Neural cell (in vitro differentiated cells): ENCODE measurements at regions not wholly inside any gene's neighbourhood (a gene's known extent, or its start where the extent isn't known, plus 50 kb on each side); places are given as distances from the start of the nearest gene placed in this dataset.

Experiments used
- H2AFZ ChIP-seq: fragments of 200-600, 300-800 bp; sonication (generic), shearing (Covaris generic); 2 replicates; pipeline ENCODE4 v1.6.0; 2014; ENCODE audit warnings: low read depth, mild to moderate bottlenecking, antibody characterized with exemption, low read length, moderate library complexity
- H3F3A ChIP-seq: fragments of 200-600 bp; shearing (Covaris generic); 2 replicates; pipeline ENCODE4 v1.6.1; 2016; ENCODE audit warnings: mild to moderate bottlenecking, moderate library complexity, mixed read lengths, antibody characterized with exemption, low read length; ENCODE audit not compliant: insufficient read depth, poor library complexity, severe bottlenecking
- H3K27ac ChIP-seq: fragments of 200-600, 300-800 bp; sonication (generic), shearing (Covaris generic); 2 replicates; pipeline ENCODE4 v1.5.1; 2014; ENCODE audit warnings: mild to moderate bottlenecking, low read length, moderate library complexity
- H3K27me3 ChIP-seq: fragments of 300-800, 200-600 bp; sonication (generic), shearing (Covaris generic); 2 replicates; pipeline ENCODE4 v1.6.0; 2014; ENCODE audit warnings: mild to moderate bottlenecking, low read depth, low read length, moderate library complexity; ENCODE audit not compliant: insufficient read depth
- H3K36me3 ChIP-seq: fragments of 300-800, 200-600 bp; sonication (generic), shearing (Covaris generic); 2 replicates; pipeline ENCODE4 v1.5.1; 2014; ENCODE audit warnings: mild to moderate bottlenecking, antibody characterized with exemption, low read length, moderate library complexity; ENCODE audit not compliant: insufficient read depth
- H3K4me2 ChIP-seq: fragments of 300-800, 200-600 bp; sonication (generic), shearing (Covaris generic); 2 replicates; pipeline ENCODE4 v1.6.0; 2014; ENCODE audit warnings: mild to moderate bottlenecking, low read length
- H3K4me3 ChIP-seq: fragments of 300-800, 200-600 bp; sonication (generic), shearing (Covaris generic); 2 replicates; pipeline ENCODE4 v1.5.1; 2014; ENCODE audit warnings: mild to moderate bottlenecking, low read length, moderate library complexity
- H3K79me2 ChIP-seq: fragments of 200-600 bp; shearing (Covaris generic); replicated peaks from 2 replicates; pipeline ENCODE4 v1.6.0; 2014; ENCODE audit warnings: mild to moderate bottlenecking, low read length, moderate library complexity; ENCODE audit not compliant: insufficient read depth
- H3K9ac ChIP-seq: fragments of 300-800, 200-600 bp; sonication (generic), shearing (Covaris generic); 2 replicates; pipeline ENCODE4 v1.6.1; 2016; ENCODE audit warnings: mild to moderate bottlenecking, low read length, mixed read lengths
- H3K9me2 ChIP-seq: fragments of 200-600 bp; shearing (Covaris generic); 2 replicates; pipeline ENCODE4 v1.6.1; 2016; ENCODE audit warnings: mild to moderate bottlenecking, low read length, mixed read lengths; ENCODE audit not compliant: insufficient read depth
- H3K9me3 ChIP-seq: fragments of 200-600, 300-800 bp; sonication (generic), shearing (Covaris generic); 2 replicates; pipeline ENCODE4 v1.6.1; 2016; ENCODE audit warnings: mild to moderate bottlenecking, mixed run types, low read length, moderate library complexity, mixed read lengths
- H4K20me1 ChIP-seq: fragments of 200-600 bp; shearing (Covaris generic); 2 replicates; pipeline ENCODE4 v1.6.1; 2016; ENCODE audit warnings: mild to moderate bottlenecking, mixed run types; ENCODE audit not compliant: insufficient read depth
- EP300 ChIP-seq: fragments of 450-650 bp; conservative IDR thresholded peaks from 2 replicates; pipeline ENCODE4 v1.6.1; 2014; ENCODE audit warnings: antibody characterized with exemption, mild to moderate bottlenecking, moderate library complexity; ENCODE audit not compliant: poor library complexity, severe bottlenecking
- EZH2 ChIP-seq: fragments of 200-600, 300-800 bp; shearing (Covaris generic), sonication (generic); IDR thresholded peaks from 2 replicates; pipeline ENCODE4 v1.6.1; 2014; ENCODE audit warnings: antibody characterized with exemption, low read length, borderline replicate concordance, mild to moderate bottlenecking; ENCODE audit not compliant: insufficient read depth, poor library complexity, severe bottlenecking
- MXI1 ChIP-seq: fragments of 450-650 bp; conservative IDR thresholded peaks from 2 replicates; pipeline ENCODE4 v1.6.1; 2014; ENCODE audit warnings: antibody characterized with exemption, mild to moderate bottlenecking; ENCODE audit not compliant: poor library complexity, severe bottlenecking
- POLR2AphosphoS5 ChIP-seq: IDR thresholded peaks from 2 replicates; pipeline ENCODE4 v1.6.1; 2012
- RAD21 ChIP-seq: fragments of 450-650 bp; conservative IDR thresholded peaks from 2 replicates; pipeline ENCODE4 v1.6.1; 2014; ENCODE audit warnings: antibody characterized with exemption, mild to moderate bottlenecking, moderate library complexity
- SMC3 ChIP-seq: fragments of 450-650 bp; conservative IDR thresholded peaks from 2 replicates; pipeline ENCODE4 v1.6.1; 2014; ENCODE audit warnings: antibody characterized with exemption, mild to moderate bottlenecking, moderate library complexity; ENCODE audit not compliant: poor library complexity
- TAF1 ChIP-seq: IDR thresholded peaks from 2 replicates; pipeline ENCODE4 v1.6.1; 2012; ENCODE audit warnings: low read depth
- TF ChIP-seq, protein P1 (sequence below): fragments of 450-650 bp; IDR thresholded peaks from 2 replicates; pipeline ENCODE4 v1.5.1; 2014; ENCODE audit warnings: antibody characterized with exemption, mild to moderate bottlenecking, moderate library complexity; ENCODE audit not compliant: poor library complexity, severe bottlenecking
- TF ChIP-seq, protein P2 (sequence below): IDR thresholded peaks from 2 replicates; pipeline ENCODE4 v1.6.1; 2012; ENCODE audit warnings: borderline replicate concordance

- no peak overlapping the region for H3K27ac ChIP-seq
- H3K9me2 ChIP-seq = no peaks in the 10 kb centered on the region
- no peaks in the 10 kb centered on the region for H3F3A ChIP-seq
- TF ChIP-seq, protein P1, sequence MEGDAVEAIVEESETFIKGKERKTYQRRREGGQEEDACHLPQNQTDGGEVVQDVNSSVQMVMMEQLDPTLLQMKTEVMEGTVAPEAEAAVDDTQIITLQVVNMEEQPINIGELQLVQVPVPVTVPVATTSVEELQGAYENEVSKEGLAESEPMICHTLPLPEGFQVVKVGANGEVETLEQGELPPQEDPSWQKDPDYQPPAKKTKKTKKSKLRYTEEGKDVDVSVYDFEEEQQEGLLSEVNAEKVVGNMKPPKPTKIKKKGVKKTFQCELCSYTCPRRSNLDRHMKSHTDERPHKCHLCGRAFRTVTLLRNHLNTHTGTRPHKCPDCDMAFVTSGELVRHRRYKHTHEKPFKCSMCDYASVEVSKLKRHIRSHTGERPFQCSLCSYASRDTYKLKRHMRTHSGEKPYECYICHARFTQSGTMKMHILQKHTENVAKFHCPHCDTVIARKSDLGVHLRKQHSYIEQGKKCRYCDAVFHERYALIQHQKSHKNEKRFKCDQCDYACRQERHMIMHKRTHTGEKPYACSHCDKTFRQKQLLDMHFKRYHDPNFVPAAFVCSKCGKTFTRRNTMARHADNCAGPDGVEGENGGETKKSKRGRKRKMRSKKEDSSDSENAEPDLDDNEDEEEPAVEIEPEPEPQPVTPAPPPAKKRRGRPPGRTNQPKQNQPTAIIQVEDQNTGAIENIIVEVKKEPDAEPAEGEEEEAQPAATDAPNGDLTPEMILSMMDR = no peak
- TF ChIP-seq POLR2AphosphoS5 (no peak), SMC3 (no peak), TAF1 (no peak), RAD21 (no peak), MXI1 (no peak), EZH2 (no peak), EP300 (no peak)
- TF ChIP-seq, protein P2, sequence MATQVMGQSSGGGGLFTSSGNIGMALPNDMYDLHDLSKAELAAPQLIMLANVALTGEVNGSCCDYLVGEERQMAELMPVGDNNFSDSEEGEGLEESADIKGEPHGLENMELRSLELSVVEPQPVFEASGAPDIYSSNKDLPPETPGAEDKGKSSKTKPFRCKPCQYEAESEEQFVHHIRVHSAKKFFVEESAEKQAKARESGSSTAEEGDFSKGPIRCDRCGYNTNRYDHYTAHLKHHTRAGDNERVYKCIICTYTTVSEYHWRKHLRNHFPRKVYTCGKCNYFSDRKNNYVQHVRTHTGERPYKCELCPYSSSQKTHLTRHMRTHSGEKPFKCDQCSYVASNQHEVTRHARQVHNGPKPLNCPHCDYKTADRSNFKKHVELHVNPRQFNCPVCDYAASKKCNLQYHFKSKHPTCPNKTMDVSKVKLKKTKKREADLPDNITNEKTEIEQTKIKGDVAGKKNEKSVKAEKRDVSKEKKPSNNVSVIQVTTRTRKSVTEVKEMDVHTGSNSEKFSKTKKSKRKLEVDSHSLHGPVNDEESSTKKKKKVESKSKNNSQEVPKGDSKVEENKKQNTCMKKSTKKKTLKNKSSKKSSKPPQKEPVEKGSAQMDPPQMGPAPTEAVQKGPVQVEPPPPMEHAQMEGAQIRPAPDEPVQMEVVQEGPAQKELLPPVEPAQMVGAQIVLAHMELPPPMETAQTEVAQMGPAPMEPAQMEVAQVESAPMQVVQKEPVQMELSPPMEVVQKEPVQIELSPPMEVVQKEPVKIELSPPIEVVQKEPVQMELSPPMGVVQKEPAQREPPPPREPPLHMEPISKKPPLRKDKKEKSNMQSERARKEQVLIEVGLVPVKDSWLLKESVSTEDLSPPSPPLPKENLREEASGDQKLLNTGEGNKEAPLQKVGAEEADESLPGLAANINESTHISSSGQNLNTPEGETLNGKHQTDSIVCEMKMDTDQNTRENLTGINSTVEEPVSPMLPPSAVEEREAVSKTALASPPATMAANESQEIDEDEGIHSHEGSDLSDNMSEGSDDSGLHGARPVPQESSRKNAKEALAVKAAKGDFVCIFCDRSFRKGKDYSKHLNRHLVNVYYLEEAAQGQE = no peak
- no peaks in the 10 kb centered on the region for H4K20me1 ChIP-seq
- H3K4me3 ChIP-seq = no peak overlapping the region
- no peaks in the 10 kb centered on the region for H3K36me3 ChIP-seq
- no peak overlapping the region for H2AFZ ChIP-seq
- no peak overlapping the region for H3K4me2 ChIP-seq
- no peak overlapping the region for H3K9ac ChIP-seq
- H3K27me3 ChIP-seq = no peaks in the 10 kb centered on the region
- H3K9me3 ChIP-seq = no peaks in the 10 kb centered on the region
- H3K79me2 ChIP-seq = no peaks in the 10 kb centered on the region
Observed at GRCh38 chr21:19501115-19501514, 1097.5 kb upstream of the TMPRSS15 start.

- Histone ChIP-seq H3K4me2 (no peak overlapping the region), H3K36me3 (no peaks in the 10 kb centered on the region), H3K9ac (no peak overlapping the region), H2AFZ (no peak overlapping the region), H3K27ac (no peak overlapping the region), H3K79me2 (no peaks in the 10 kb centered on the region), H4K20me1 (no peaks in the 10 kb centered on the region), H3K9me3 (no peaks in the 10 kb centered on the region), H3F3A (no peaks in the 10 kb centered on the region), H3K27me3 (no peaks in the 10 kb centered on the region), H3K4me3 (no peak overlapping the region), H3K9me2 (no peaks in the 10 kb centered on the region)
- TF ChIP-seq EP300 = no peak
- no peak for TF ChIP-seq TAF1
- TF ChIP-seq RAD21 = no peak
- TF ChIP-seq SMC3 = no peak
- TF ChIP-seq EZH2 = no peak
- TF ChIP-seq, protein P2 = no peak
- TF ChIP-seq MXI1 = no peak
- TF ChIP-seq, protein P1 = no peak
Observed at GRCh38 chr21:19507682-19508260, 1104.2 kb upstream of the TMPRSS15 start.
